Natural killer cell (primary cell): ENCODE measurements at regions not wholly inside any gene's neighbourhood (a gene's known extent, or its start where the extent isn't known, plus 50 kb on each side); places are given as distances from the start of the nearest gene placed in this dataset.

ENCODE experiments used
- ATAC-seq, 3 donors: fragments of 150-1000 bp in 2 of 3; fragments of 200-7000 bp in 1 of 3; cut with Tn5 transposase; 1 replicate in 1 of 3; 2 replicates in 2 of 3; pipeline ENCODE4 v1.10.0; 2021; ENCODE audit warnings: mild to moderate bottlenecking in 2 of 3, moderate library complexity in 2 of 3
- DNase-seq, 2 donors: peaks; one replicate each; pipeline versions ENCODE4 v3.0.0 to v3.0.0-alpha.2; 2013 to 2021; ENCODE audit warnings: mixed read lengths in 1 of 2
- H3K27ac ChIP-seq: one replicate; pipeline ENCODE4 v1.5.1; 2013; ENCODE audit warnings: mild to moderate bottlenecking, low read length
- H3K27me3 ChIP-seq: one replicate; pipeline ENCODE4 v1.6.1; 2013; ENCODE audit warnings: low read length; ENCODE audit not compliant: control insufficient read depth, insufficient read depth
- H3K36me3 ChIP-seq: one replicate; pipeline ENCODE4 v1.6.1; 2013; ENCODE audit warnings: low read length; ENCODE audit not compliant: control insufficient read depth, insufficient read depth
- H3K4me1 ChIP-seq: one replicate; pipeline ENCODE4 v1.6.1; 2013; ENCODE audit warnings: low read length; ENCODE audit not compliant: control insufficient read depth, insufficient read depth
- H3K4me3 ChIP-seq: one replicate; pipeline ENCODE4 v1.5.1; 2013; ENCODE audit warnings: low read length
- H3K9me3 ChIP-seq: one replicate; pipeline ENCODE4 v1.6.1; 2013; ENCODE audit warnings: low read length; ENCODE audit not compliant: control insufficient read depth, insufficient read depth
- H3K27ac Mint-ChIP-seq, 2 donors: one replicate each; pipeline ENCODE4 v1.8.0; 2022; ENCODE audit warnings: mild to moderate bottlenecking in 2 of 2, mixed read lengths in 2 of 2, moderate library complexity in 1 of 2
- H3K27me3 Mint-ChIP-seq, 2 donors: one replicate each; pipeline ENCODE4 v1.8.0; 2022; ENCODE audit warnings: low read depth in 2 of 2, mixed read lengths in 2 of 2
- H3K36me3 Mint-ChIP-seq: one replicate; pipeline ENCODE4 v1.8.0; 2022; ENCODE audit warnings: mixed read lengths
- H3K4me1 Mint-ChIP-seq, 2 donors: one replicate each; pipeline ENCODE4 v1.8.0; 2022; ENCODE audit warnings: mixed read lengths in 2 of 2
- H3K4me3 Mint-ChIP-seq: one replicate; pipeline ENCODE4 v1.8.0; 2022; ENCODE audit warnings: mild to moderate bottlenecking, moderate library complexity, mixed read lengths
- H3K9me3 Mint-ChIP-seq, 2 donors: one replicate each; pipeline ENCODE4 v1.8.0; 2022; ENCODE audit warnings: mixed read lengths in 2 of 2
- WGBS: methylation state at CpG from one replicate; pipeline ENCODE4 v1.1.7; 2013; ENCODE audit warnings: missing lambda C conversion rate; ENCODE audit not compliant: insufficient coverage; 5-methylcytosine and 5-hydroxymethylcytosine counted together
- intact Hi-C: fragments of 100-400 bp; cut with micrococcal nuclease; formaldehyde crosslinking; loops from one replicate; pipeline ENCODE4 v1.14.2; 2022
- TF ChIP-seq, protein P1 (sequence below): fragments of 200-600 bp; IDR thresholded peaks from one replicate; pipeline ENCODE4 v1.8.0; 2022; ENCODE audit warnings: antibody characterized with exemption

DNA sequence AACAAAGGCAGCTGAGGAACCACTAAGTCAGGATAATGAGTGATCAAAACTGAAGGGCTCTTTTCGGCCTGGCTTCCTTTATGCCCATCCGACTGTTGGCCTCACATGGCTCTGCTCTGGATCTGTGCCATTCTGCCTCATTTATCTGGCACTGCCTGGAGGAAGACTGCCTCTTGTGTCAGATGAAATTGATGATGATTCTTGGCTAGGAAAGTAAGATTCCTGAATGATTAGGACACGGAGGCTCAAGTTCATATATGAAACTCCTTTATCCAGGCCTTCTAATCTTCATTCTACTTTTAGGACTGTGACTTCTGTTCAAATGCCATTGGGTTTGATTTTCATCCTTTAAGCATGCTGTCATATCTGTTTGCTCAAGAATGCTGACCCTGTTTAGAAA, 475.4 kb upstream of the RPS6KA3 start:
- H3K9me3 Mint-ChIP-seq, result peaks cover 0 to 6% of the 10 kb centered on the region in 2 donors
- H3K36me3 ChIP-seq, result no peaks in the 10 kb centered on the region
- H3K4me1 Mint-ChIP-seq, result no peaks in the 10 kb centered on the region
- H3K4me3 ChIP-seq, result no peak overlapping the region
- no peaks in the 10 kb centered on the region for H3K9me3 ChIP-seq
- no peak overlapping the region for H3K27ac ChIP-seq
- no peak overlapping the region for H3K4me3 Mint-ChIP-seq
- no peaks in the 10 kb centered on the region for H3K4me1 ChIP-seq
- DNase-seq (no peak), ATAC-seq (no peak)
- intact Hi-C loops, result no loop called here
- TF ChIP-seq, protein P1, sequence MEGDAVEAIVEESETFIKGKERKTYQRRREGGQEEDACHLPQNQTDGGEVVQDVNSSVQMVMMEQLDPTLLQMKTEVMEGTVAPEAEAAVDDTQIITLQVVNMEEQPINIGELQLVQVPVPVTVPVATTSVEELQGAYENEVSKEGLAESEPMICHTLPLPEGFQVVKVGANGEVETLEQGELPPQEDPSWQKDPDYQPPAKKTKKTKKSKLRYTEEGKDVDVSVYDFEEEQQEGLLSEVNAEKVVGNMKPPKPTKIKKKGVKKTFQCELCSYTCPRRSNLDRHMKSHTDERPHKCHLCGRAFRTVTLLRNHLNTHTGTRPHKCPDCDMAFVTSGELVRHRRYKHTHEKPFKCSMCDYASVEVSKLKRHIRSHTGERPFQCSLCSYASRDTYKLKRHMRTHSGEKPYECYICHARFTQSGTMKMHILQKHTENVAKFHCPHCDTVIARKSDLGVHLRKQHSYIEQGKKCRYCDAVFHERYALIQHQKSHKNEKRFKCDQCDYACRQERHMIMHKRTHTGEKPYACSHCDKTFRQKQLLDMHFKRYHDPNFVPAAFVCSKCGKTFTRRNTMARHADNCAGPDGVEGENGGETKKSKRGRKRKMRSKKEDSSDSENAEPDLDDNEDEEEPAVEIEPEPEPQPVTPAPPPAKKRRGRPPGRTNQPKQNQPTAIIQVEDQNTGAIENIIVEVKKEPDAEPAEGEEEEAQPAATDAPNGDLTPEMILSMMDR, result no peak
- H3K27ac Mint-ChIP-seq, result no peak overlapping the region
- H3K36me3 Mint-ChIP-seq, result no peaks in the 10 kb centered on the region
- 93% methylated on average over 2 of the region's 3 CpGs for WGBS
- no peaks in the 10 kb centered on the region for H3K27me3 ChIP-seq
- no peaks in the 10 kb centered on the region for H3K27me3 Mint-ChIP-seq

DNA sequence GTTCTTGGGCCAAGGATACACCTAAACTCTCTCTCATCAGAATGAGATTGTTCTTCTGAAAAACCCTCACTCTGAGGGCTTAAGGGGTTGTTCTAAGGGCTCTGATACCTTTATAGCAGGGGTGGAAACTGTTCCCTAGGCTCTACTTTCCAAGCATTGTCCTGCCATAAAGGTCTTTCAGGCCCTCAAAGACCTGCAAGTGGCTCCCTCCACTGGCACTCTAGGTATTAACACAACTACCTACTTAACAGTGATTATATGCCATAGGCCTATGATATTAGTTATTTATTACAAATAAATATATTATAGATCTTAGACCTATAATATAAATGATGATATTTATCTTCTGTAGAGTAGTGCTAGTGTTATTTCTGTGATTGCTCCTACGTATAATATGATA, 473.7 kb upstream of the RPS6KA3 start:
- intact Hi-C loops, result no loop called here
- H3K27ac ChIP-seq, result no peak overlapping the region
- H3K36me3 ChIP-seq, result no peaks in the 10 kb centered on the region
- peaks cover 0 to 6% of the 10 kb centered on the region in 2 donors for H3K9me3 Mint-ChIP-seq
- TF ChIP-seq, protein P1, result no peak
- no CpG with 5 or more reads among the region's 1 CpG for WGBS
- no peaks in the 10 kb centered on the region for H3K36me3 Mint-ChIP-seq
- H3K27me3 Mint-ChIP-seq, result no peaks in the 10 kb centered on the region
- no peak overlapping the region for H3K27ac Mint-ChIP-seq
- H3K4me1 Mint-ChIP-seq, result no peaks in the 10 kb centered on the region
- DNase-seq, result no peak
- no peaks in the 10 kb centered on the region for H3K27me3 ChIP-seq
- no peak overlapping the region for H3K4me3 Mint-ChIP-seq
- ATAC-seq, result no peak
- H3K4me3 ChIP-seq, result no peak overlapping the region
- H3K4me1 ChIP-seq, result no peaks in the 10 kb centered on the region
- H3K9me3 ChIP-seq, result no peaks in the 10 kb centered on the region

DNA sequence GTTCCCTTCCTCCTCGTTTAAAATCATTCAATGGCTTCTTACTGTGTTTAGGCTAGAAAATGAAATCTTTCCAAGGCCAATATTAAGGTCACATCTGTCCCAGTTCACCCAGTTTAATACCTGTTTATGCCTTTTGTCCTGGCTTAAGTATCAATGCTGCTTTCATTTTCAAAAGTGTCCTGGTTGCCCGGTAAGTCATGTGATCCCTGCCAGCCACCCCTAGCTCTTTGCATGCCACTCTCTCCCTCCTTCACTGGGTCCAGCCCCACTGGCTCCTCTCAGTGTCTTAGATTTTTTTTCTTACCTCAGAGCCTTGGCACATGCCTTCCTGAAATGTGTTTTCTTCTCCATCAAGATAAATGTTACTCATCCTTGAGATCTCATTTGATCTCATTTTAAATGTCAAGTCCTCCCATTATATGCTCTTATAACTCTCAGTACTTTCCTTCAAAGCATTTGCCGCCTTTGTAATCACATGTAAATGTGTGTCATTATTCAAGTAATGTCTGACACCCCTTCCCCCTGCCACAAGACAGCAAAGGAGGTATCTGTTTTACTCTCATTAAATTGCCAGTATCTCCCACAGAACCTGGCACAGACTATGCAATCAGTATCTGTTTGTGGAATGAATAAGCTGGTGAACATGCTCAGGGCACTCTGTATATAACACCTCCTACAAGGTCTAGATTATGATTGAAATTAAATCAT, 472.5 kb upstream of the RPS6KA3 start:
- H3K4me1 Mint-ChIP-seq, result no peaks in the 10 kb centered on the region
- no peaks in the 10 kb centered on the region for H3K9me3 ChIP-seq
- H3K9me3 Mint-ChIP-seq, result peaks cover 1 to 6% of the 10 kb centered on the region in 2 donors
- no peaks in the 10 kb centered on the region for H3K27me3 Mint-ChIP-seq
- TF ChIP-seq, protein P1, result no peak
- ATAC-seq, result no peak
- intact Hi-C loops, result no loop called here
- WGBS, result 72% methylated on average over 1 of the region's 3 CpGs
- H3K4me1 ChIP-seq, result no peaks in the 10 kb centered on the region
- H3K36me3 ChIP-seq, result no peaks in the 10 kb centered on the region
- no peak overlapping the region for H3K27ac ChIP-seq
- no peak overlapping the region for H3K4me3 Mint-ChIP-seq
- DNase-seq, result no peak
- H3K36me3 Mint-ChIP-seq, result no peaks in the 10 kb centered on the region
- no peaks in the 10 kb centered on the region for H3K27me3 ChIP-seq
- H3K4me3 ChIP-seq, result no peak overlapping the region
- no peak overlapping the region for H3K27ac Mint-ChIP-seq

DNA sequence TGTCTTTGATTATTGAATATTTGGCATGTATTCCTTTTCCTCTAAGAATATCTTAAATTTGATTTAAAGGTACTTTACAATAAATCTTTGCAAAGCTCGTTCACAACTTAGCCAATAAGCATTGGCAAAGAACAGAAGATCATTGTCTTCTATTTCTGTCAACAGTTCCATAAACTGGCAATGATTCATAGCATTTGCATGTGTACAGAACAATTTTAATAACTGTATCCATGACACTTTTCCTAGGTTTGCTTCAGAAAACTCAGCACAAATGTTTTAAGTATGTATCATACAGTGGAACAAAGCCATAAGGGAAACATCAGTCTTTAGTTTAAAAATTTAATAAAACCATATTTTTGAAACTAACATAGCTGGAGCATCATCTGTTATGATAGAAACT, 462.7 kb upstream of the RPS6KA3 start:
- no peak for ATAC-seq
- Mint-ChIP-seq H3K27me3 (no peaks in the 10 kb centered on the region), H3K4me1 (no peaks in the 10 kb centered on the region), H3K9me3 (peaks cover 2 to 3% of the 10 kb centered on the region in 2 donors), H3K4me3 (no peak overlapping the region), H3K27ac (no peak overlapping the region), H3K36me3 (no peaks in the 10 kb centered on the region)
- Histone ChIP-seq H3K27ac (no peak overlapping the region), H3K4me1 (no peaks in the 10 kb centered on the region), H3K9me3 (no peaks in the 10 kb centered on the region), H3K4me3 (no peak overlapping the region), H3K36me3 (no peaks in the 10 kb centered on the region), H3K27me3 (no peaks in the 10 kb centered on the region)
- intact Hi-C loops, result no loop called here
- no peak for DNase-seq
- TF ChIP-seq, protein P1, result no peak
- WGBS, result 62% methylated on average over 1 of the region's 1 CpG
